Endothelial cell of umbilical vein (primary cell): ENCODE measurements at regions not wholly inside any gene's neighbourhood (a gene's known extent, or its start where the extent isn't known, plus 50 kb on each side); places are given as distances from the start of the nearest gene placed in this dataset.
"Not testable (repeated sequence)": the region's sequence is repeated elsewhere in the genome, so short reads cannot be mapped to it uniquely, and the experiment has no call there.

Experiments used
- BruUV-seq: library from RNA; stranded (reverse); fragments of 400-500 nt; replicated peaks from 2 replicates; lab custom pipeline; 2021; lab: Mats Ljungman, UMichigan
- CTCF ChIA-PET: fragments of 300-600, 350-600 bp; sonication (Branson Sonifier 250); formaldehyde crosslinking; loops from one replicate; lab custom pipeline; 2021; ENCODE audit warnings: antibody characterized with exemption, inconsistent platforms; lab: Charles Lee
- POLR2A ChIA-PET: fragments of 300-600, 350-600 bp; sonication (Branson Sonifier 250); formaldehyde crosslinking; loops from one replicate; lab custom pipeline; 2021; ENCODE audit warnings: antibody characterized with exemption, inconsistent platforms; lab: Charles Lee
- DNase-seq: peaks from one replicate; pipeline ENCODE4 v3.0.0-alpha.2; 2011; ENCODE audit warnings: low read depth, low spot score
- FAIRE-seq: peaks from 2 replicates; lab custom pipeline; 2011; peaks lifted over from hg19 to GRCh38; lab: Jason Lieb, UNC
- H2AFZ ChIP-seq: 2 replicates; pipeline ENCODE4 v1.6.0; 2012; ENCODE audit warnings: low read depth, low read length, control low read depth, inconsistent platforms
- H3K27ac ChIP-seq: 2 replicates; pipeline ENCODE4 v1.5.1; 2011; ENCODE audit warnings: low read depth, mild to moderate bottlenecking, control low read depth, low read length, moderate library complexity; ENCODE audit not compliant: insufficient read depth
- H3K27me3 ChIP-seq, 2 experiments: 2 replicates each; pipeline versions ENCODE4 v1.6.0 to v1.6.1; 2011; ENCODE audit warnings: low read length in 2 of 2, mixed read lengths in 1 of 2; ENCODE audit not compliant: control insufficient read depth in 2 of 2, insufficient read depth in 2 of 2
- H3K36me3 ChIP-seq, 2 experiments: 2 replicates in 1 of 2; 3 replicates in 1 of 2; pipeline ENCODE4 v1.5.1; 2011; ENCODE audit warnings: low read length in 2 of 2, mild to moderate bottlenecking in 1 of 2, moderate library complexity in 1 of 2; ENCODE audit not compliant: control insufficient read depth in 2 of 2, insufficient read depth in 2 of 2; ENCODE audit errors: extremely low read depth in 1 of 2
- H3K4me1 ChIP-seq: 3 replicates; pipeline ENCODE4 v1.5.1; 2011; ENCODE audit warnings: mild to moderate bottlenecking, low read length; ENCODE audit not compliant: control insufficient read depth, insufficient read depth; ENCODE audit errors: extremely low read depth
- H3K4me2 ChIP-seq: 2 replicates; pipeline ENCODE4 v1.6.1; 2011; ENCODE audit warnings: low read length, control low read depth, mixed read lengths; ENCODE audit not compliant: insufficient read depth
- H3K4me3 ChIP-seq, 3 experiments: fragments of 200-600 bp in 1 of 3; sonication (generic), shearing (Covaris generic) in 1 of 3; replicated peaks in 1 of 3; 2 replicates each; pipeline ENCODE4 v1.5.1; 2011 to 2016; ENCODE audit warnings: control low read depth in 3 of 3, low read length in 3 of 3, mild to moderate bottlenecking in 2 of 3, inconsistent platforms in 1 of 3, low read depth in 1 of 3, moderate library complexity in 1 of 3; ENCODE audit not compliant: insufficient read depth in 1 of 3
- H3K79me2 ChIP-seq: 2 replicates; pipeline ENCODE4 v1.6.0; 2012; ENCODE audit warnings: low read length, inconsistent platforms; ENCODE audit not compliant: control insufficient read depth, insufficient read depth
- H3K9ac ChIP-seq: replicated peaks from 2 replicates; pipeline ENCODE3; 2011; ENCODE audit warnings: low read length, control low read depth; ENCODE audit not compliant: insufficient read depth; ENCODE audit errors: extremely low read depth
- H3K9me1 ChIP-seq: replicated peaks from 3 replicates; pipeline ENCODE4 v1.6.0; 2011; ENCODE audit warnings: mild to moderate bottlenecking, low read length; ENCODE audit not compliant: control insufficient read depth, insufficient read depth; ENCODE audit errors: extremely low read depth
- H3K9me3 ChIP-seq: replicated peaks from 2 replicates; pipeline ENCODE4 v1.5.1; 2012; ENCODE audit warnings: low read length, inconsistent platforms; ENCODE audit not compliant: control insufficient read depth, insufficient read depth
- H4K20me1 ChIP-seq: replicated peaks from 2 replicates; pipeline ENCODE3; 2011; ENCODE audit warnings: mild to moderate bottlenecking, low read length; ENCODE audit not compliant: control insufficient read depth, insufficient read depth; ENCODE audit errors: extremely low read depth
- CTCF ChIP-seq, 2 donors: IDR thresholded peaks; 1 replicate in 1 of 2; 2 replicates in 1 of 2; pipeline ENCODE4 v1.5.1; 2011; ENCODE audit warnings: low read length in 2 of 2, mild to moderate bottlenecking in 2 of 2, moderate library complexity in 2 of 2, control low read depth in 1 of 2, inconsistent platforms in 1 of 2, low read depth in 1 of 2; ENCODE audit not compliant: insufficient read depth in 1 of 2; ENCODE audit errors: extremely low read depth in 1 of 2
- EZH2 ChIP-seq: IDR thresholded peaks from 2 replicates; pipeline ENCODE4 v1.6.1; 2012; ENCODE audit warnings: borderline replicate concordance, low read depth, mild to moderate bottlenecking, moderate library complexity, low read length, inconsistent platforms; ENCODE audit not compliant: severe bottlenecking
- FOS ChIP-seq: IDR thresholded peaks from 2 replicates; pipeline ENCODE4 v1.6.1; 2011; ENCODE audit warnings: mild to moderate bottlenecking, low read length, moderate library complexity, borderline replicate concordance; ENCODE audit not compliant: insufficient read depth
- GATA2 ChIP-seq: IDR thresholded peaks from 2 replicates; pipeline ENCODE4 v1.7.0; 2011; ENCODE audit warnings: low read depth, mild to moderate bottlenecking, moderate library complexity, mixed read lengths, low read length; ENCODE audit not compliant: insufficient read length, insufficient read depth
- JUN ChIP-seq: IDR thresholded peaks from 2 replicates; pipeline ENCODE4 v1.6.1; 2011; ENCODE audit warnings: borderline replicate concordance, low read depth; ENCODE audit not compliant: insufficient read length, insufficient read depth
- MAX ChIP-seq: IDR thresholded peaks from 2 replicates; pipeline ENCODE4 v1.6.1; 2011; ENCODE audit not compliant: insufficient read depth, insufficient read length
- MYC ChIP-seq: IDR thresholded peaks from one replicate; pipeline ENCODE4 v1.6.1; 2011; ENCODE audit warnings: mild to moderate bottlenecking, low read depth, low read length
- POLR2A ChIP-seq: IDR thresholded peaks from 2 replicates; pipeline ENCODE4 v1.6.1; 2012; ENCODE audit warnings: low read depth, mild to moderate bottlenecking, control low read depth, low read length
- POLR2AphosphoS5 ChIP-seq: IDR thresholded peaks from 2 replicates; pipeline ENCODE4 v1.6.1; 2012; ENCODE audit warnings: low read depth, mild to moderate bottlenecking, control low read depth, low read length, moderate library complexity; ENCODE audit not compliant: insufficient read depth
- dilution Hi-C: fragments of 300-500 bp; cut with MboI; formaldehyde crosslinking; loops from one replicate; pipeline ENCODE4 v1.15.0; 2019; ENCODE audit warnings: low sequenced_read_pairs; ENCODE audit not compliant: extremely low pct_ligation_motif_present
- intact Hi-C: fragments of 100-400 bp; cut with micrococcal nuclease; formaldehyde crosslinking; loops from one replicate; pipeline ENCODE4 v1.10.0; 2022

- intact Hi-C loops, result no loop called here
- no peak for FAIRE-seq
Observed at GRCh38 chr1:102463328-102463727, 466.6 kb upstream of the OLFM3 start.

GRCh38 chr1:102442317-102442716, 445.6 kb upstream of the OLFM3 start:
- BruUV-seq, H4K20me1 ChIP-seq, H3K4me3 ChIP-seq, H3K36me3 ChIP-seq, DNase-seq, FAIRE-seq, CTCF ChIA-PET, intact Hi-C loops, H3K9ac ChIP-seq, H3K27ac ChIP-seq, H3K4me1 ChIP-seq, POLR2A ChIA-PET, H2AFZ ChIP-seq, H3K27me3 ChIP-seq, H3K79me2 ChIP-seq, H3K9me1 ChIP-seq, dilution Hi-C loops, H3K4me2 ChIP-seq, H3K9me3 ChIP-seq: not testable (repeated sequence)

More at GRCh38 chr1:102463328-102463727, 466.6 kb upstream of the OLFM3 start:
- no peaks in the 10 kb centered on the region for H3K36me3 ChIP-seq
- H3K4me1 ChIP-seq, result no peaks in the 10 kb centered on the region
- TF ChIP-seq GATA2, result no peak
- TF ChIP-seq MYC, result no peak
- TF ChIP-seq MAX, result no peak
- no peak for TF ChIP-seq POLR2A
- TF ChIP-seq EZH2, result no peak
- TF ChIP-seq POLR2AphosphoS5, result no peak
- no peak for TF ChIP-seq CTCF (IDR thresholded peaks at IDR 0.05; ENCODE audit: extremely low read depth in 1 of 2, insufficient read depth in 1 of 2, low read depth in 1 of 2, low read length in 2 of 2)
- TF ChIP-seq FOS, result no peak
- no peak for TF ChIP-seq JUN
- ChIA-PET POLR2A (no interaction called here), CTCF (no interaction called here)
- H3K79me2 ChIP-seq, result no peaks in the 10 kb centered on the region
- H3K9me1 ChIP-seq, result no peaks in the 10 kb centered on the region
- no peaks in the 10 kb centered on the region for H4K20me1 ChIP-seq
- no peak overlapping the region for H3K4me2 ChIP-seq
- no peak overlapping the region for H3K9ac ChIP-seq
- dilution Hi-C loops, result no loop called here
- no peak overlapping the region for H2AFZ ChIP-seq
- no peak overlapping the region for H3K27ac ChIP-seq
- DNase-seq, result no peak
- no peaks in the 10 kb centered on the region for H3K27me3 ChIP-seq
- no peaks in the 10 kb centered on the region for H3K9me3 ChIP-seq
- no TSS peak for BruUV-seq
- H3K4me3 ChIP-seq, result no peak overlapping the region
